ENCODE measurements at regions not wholly inside any gene's neighbourhood (a gene's known extent, or its start where the extent isn't known, plus 50 kb on each side); places are given as distances from the start of the nearest gene placed in this dataset.

DNA sequence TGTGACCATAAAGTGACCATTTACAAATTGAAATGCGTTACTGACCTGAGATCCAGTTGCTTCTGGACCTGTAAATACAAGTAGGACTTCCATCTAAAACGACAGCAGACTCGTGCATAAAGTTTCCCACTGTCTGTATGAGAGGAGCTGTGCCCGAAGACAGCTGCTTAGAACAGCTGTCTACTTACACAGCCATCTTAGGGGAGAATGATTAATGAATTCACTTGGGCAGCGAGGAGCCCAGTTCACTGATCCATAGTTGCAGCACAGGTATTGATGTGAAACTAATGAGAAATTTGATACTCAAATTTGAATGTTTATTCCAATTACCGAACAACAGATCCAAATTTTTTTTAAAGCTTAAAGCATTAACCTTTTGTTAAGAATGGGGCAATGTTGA lies 748.1 kb downstream of the NR2F2 start:
- TF ChIP-seq, protein P1, sequence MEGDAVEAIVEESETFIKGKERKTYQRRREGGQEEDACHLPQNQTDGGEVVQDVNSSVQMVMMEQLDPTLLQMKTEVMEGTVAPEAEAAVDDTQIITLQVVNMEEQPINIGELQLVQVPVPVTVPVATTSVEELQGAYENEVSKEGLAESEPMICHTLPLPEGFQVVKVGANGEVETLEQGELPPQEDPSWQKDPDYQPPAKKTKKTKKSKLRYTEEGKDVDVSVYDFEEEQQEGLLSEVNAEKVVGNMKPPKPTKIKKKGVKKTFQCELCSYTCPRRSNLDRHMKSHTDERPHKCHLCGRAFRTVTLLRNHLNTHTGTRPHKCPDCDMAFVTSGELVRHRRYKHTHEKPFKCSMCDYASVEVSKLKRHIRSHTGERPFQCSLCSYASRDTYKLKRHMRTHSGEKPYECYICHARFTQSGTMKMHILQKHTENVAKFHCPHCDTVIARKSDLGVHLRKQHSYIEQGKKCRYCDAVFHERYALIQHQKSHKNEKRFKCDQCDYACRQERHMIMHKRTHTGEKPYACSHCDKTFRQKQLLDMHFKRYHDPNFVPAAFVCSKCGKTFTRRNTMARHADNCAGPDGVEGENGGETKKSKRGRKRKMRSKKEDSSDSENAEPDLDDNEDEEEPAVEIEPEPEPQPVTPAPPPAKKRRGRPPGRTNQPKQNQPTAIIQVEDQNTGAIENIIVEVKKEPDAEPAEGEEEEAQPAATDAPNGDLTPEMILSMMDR (IDR thresholded peaks at IDR 0.05; ENCODE audit: low read depth, low read length): no peak
- no peak for TF ChIP-seq EZH2phosphoT487 (IDR thresholded peaks at IDR 0.05; ENCODE audit: low read depth)

All from OCI-LY3 (cell line).